ENCODE measurements at regions not wholly inside any gene's neighbourhood (a gene's known extent, or its start where the extent isn't known, plus 50 kb on each side); places are given as distances from the start of the nearest gene placed in this dataset.
A peak's percentile ranks its signal among the peaks of the same experiment; 100 is the strongest.
"Not testable (repeated sequence)": the region's sequence is repeated elsewhere in the genome, so short reads cannot be mapped to it uniquely, and the experiment has no call there.

DNA sequence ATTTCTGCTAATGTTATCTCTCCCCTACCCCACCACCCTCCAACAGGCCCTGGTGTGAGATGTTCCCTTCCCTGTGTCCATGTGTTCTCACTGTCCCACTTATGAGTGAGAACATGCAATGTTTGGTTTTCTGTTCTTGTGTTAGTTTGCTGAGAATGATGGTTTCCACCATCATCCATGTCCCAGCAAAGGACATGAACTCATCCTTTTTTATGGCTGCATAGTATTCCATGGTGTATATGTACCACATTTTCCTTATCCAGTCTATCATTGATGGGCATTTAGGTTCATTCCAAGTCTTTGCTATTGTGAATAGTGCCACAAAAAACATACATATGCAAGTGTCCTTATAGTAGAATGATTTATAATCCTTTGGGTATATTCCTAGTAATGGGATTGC is 104.5 kb downstream of the ZNF33B start:
- DNase-seq: not testable (repeated sequence)

DNA sequence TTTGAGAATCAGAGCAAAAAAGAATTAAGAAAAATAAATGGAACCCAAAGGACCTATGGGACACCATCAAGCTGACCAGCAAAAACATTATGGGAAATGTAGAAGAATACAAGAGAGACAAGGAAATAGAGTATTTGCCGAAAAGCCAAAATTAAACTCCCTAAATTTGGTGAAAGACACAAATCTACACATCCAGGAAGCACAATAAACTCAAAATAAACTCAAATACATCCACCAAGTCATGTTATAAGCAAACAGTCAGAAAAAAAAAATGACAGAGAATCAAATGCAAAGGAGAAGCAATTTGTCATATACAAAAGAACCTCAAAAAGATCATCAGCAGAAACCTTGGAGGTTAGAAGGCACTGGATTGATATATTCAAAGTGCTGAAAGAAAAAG is 105.4 kb downstream of the ZNF33B start:
- no peak for DNase-seq

DNA sequence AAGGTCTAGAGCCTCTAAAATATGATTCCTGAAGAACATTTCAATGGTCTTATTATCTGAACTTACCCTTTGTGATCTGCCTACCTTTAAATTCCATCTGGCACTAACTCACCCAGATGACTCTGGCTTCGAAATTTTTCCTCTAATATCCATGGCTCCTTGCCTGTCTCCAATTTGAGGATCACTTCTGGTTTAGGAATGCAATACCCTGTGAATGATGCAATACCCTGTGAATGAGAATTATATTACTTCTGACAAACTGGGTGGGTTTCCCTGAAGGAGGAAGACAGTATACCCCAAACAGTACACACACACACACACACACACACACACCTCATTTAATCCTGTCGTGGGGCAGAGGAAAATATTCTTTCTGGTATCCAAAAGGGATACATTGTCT is 115.3 kb downstream of the ZNF33B start:
- no peak for DNase-seq

DNA sequence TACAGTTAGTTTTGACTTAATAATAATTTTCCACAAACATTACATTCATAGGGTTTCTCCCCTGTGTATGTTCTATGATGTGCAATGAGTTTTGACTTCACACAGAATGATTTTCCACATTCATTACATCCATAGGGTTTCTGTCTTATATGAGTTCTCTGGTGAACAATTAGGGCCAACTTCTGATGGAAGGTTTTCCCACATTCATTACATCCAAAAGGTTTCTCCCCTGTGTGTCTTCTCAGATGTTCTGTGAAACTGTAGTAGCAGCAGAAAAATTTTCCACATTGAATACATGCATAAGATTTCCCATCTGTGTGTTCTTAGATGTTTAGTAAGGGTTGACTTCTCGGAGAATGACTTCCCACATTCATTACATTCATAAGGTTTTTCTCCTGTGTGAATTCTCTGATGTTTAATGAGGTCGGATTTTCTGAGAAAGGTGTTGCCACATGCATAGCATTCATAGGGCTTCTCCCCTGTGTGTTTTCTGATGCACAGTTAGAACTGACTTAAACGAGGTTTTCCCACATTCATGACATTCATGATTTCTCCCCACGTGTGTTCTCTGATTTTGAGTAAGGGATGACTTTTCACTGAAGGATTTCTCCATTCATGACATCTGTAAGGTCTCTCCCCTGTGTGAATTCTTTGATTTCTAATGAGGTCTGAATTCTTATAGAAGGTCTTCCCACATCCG is 118.5 kb downstream of the ZNF33B start:
- DNase-seq: no peak

DNA sequence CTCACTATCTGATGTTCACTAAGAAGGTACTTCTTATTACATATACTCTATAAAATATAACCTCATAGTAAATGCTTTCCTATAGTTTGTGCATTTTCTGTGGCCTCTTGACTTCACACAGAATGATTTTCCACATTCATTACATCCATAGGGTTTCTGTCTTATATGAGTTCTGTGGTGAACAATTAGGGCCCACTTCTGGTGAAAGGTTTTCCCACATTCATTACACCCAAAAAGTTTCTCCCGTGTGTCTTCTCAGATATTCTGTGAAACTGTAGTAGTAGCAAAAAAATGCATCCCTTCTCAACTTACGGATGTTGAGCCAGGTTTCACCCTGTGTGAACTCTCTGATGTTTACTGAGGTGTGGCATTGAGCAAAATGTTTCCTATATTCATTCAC is 119.3 kb downstream of the ZNF33B start:
- DNase-seq: no peak

DNA sequence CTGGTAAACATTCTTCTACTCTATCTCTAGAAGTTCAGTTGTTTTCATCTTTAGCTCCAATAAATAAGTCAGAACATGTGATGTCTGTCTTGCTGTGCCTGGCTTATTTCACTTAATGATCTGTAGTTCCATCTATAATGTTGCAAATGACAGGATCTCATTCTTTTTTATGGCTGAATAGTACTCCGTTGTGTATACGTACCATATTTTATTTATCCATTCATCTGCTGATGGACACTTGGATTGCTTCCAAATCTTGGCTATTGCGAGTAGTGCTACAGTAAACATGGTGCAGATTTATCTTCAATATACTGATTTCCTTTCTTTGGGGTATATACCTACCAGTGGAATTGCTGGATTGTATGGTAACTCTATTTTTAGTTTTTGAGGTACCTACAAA is 124.4 kb downstream of the ZNF33B start:
- DNase-seq: no peak

DNA sequence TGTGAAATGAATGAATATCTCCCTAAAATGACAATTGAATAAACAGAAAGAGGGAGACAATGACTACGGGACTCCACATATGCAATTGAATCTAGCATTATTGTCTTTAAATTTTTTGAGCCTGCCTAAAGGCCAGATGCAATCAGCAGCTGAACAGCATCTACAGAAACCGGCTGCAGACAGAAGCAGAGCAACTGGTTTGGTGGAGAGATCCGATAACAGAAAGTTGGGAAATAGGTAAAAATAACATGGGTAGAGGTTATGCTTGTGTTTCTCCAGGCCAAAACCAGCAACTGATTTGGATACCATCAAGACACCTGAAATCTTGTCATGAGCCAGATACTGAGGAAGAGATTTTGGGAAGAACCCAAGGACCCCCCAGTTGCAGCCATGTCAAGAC is 146.6 kb downstream of the ZNF33B start:
- no peak for DNase-seq

DNA sequence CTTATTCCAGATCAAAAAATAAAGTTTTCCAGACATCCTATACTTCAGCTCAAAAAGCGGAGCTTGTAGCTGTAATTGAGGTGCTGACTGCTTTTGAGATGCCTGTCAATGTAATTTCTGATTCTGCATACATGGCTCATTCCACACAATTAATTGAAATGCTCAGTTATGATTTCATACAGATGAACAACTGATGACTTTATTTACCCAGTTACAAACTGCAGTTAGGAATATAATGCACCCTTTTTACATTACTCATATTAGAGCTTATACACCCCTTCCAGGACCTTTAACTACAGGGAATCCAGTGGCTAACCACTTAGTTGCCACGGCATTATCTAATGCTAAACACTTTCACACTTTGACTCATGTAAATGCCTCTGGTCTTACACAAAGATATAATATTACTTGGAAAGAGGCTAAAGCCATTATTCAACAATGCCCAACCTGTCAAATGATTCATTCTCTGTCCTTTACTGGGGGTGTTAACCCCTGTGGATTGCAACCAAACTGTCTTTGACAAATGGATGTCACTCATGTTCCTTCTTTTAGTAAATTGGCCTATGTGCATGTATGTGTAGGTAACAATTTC is 147.3 kb downstream of the ZNF33B start:
- DNase-seq: no peak

DNA sequence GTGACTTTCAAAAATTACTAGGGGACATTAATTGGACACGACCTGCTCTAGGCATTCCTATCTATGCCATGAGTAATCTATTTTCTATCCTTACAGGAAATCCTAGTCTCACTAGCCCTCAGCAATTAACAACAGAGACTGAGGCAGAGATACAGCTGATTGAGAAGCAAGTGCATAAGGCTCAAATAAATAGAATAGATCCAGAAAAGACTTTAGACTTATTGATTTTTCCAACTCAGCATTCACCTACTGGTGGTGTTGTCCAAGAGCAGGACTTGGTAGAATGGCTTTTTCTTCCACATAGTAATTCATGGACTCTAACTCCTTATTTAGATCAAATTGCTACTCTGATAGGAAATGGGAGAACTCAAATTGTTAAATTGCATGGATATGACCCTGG is 148.0 kb downstream of the ZNF33B start:
- DNase-seq: no peak

DNA sequence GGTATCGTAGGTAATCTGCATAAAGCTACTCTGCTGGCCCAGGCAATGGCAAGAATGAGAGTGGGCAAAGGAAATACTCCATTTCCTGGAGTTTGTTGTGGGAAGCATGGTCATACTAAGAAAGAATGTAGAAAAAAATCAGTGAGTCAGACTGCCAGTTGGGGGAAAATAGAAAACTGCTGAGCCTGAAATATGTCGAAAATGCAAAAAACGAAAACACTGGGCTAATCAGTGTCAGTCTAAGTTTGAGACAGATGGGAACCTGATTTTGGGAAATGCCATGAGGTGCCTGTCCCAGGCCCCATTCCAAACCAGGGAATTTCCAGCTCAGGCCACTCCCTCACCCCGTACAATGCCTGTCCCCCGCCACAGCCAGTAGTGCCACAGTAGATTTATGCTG is 150.0 kb downstream of the ZNF33B start:
- DNase-seq: no peak

DNA sequence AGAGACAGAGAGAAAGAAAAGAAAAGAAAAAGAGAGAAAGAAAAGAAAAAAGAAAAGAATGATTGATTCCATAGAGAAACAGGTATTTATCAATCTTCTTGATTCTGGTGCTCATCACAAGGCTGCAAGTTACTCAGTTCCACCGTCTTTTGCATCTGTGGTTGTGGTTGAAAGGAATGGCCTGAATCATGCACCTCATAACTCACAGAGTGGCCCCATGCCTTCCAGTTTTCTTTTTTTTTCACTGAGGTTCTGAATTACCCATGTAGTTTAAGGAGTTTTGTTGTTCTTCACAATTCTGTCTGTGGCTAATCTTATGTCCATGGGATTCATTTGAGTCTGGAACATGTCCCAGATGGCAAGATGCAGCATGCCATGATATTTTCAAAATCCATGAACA is 156.0 kb downstream of the ZNF33B start:
- no peak for DNase-seq

DNA sequence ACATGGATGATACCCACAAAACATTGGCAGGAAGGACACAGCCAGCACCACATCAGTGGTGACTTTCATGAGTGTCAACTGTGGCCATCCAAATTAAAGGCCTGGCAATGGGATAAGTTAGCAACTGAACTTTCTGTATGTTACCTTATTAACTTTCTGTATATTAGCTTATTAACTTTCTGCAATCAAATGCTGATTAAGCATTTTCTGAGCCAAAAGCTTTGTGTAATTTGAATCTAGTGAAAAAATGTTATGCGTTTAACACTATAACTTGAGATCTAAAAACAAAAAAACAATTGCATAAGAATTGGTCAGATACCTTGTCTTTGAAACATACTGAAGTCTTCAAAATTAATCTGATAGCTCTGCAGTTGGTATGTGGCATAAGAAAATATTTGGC is 159.3 kb downstream of the ZNF33B start:
- no peak for DNase-seq

DNA sequence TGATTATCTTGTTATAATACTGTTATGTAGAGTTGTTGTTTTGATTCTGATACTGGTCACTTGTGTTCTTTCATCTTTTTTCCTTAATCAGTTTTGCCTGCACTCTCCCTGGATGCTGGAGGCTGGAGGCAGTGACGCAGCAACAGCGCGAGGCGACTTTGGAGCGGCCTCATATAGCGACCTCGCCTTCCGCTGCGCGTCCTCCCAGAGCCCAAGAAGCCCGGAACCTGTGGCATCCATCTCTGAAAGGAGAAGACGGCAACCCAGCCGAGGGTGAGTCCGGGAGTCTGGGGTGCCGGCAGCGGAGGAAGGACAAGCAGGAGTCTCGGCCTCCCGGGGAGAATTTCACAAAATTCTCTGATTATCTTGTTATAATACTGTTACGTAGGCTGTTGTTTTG is 161.2 kb downstream of the ZNF33B start:
- DNase-seq: no peak

DNA sequence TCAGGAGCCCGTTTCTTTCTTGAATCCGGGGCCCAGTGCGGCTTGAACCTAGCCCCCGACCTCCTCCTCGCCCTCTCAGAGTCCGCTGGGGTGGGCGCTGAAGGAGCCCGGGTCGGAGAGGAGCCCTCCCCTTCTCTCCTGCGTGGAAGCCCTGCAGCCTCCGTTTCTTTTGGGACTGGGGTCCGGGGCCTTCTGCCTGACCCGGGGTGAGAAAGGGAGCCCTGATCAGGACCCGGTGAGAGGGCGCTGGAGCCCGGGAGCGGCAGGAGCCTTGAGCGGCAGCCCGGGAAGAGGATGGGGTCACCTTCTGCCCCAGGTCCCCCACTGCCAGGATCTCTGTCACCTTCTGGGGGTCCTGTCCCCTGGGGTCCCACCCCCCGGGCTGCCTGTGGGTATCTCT is 162.3 kb downstream of the ZNF33B start:
- DNase-seq: no peak

DNA sequence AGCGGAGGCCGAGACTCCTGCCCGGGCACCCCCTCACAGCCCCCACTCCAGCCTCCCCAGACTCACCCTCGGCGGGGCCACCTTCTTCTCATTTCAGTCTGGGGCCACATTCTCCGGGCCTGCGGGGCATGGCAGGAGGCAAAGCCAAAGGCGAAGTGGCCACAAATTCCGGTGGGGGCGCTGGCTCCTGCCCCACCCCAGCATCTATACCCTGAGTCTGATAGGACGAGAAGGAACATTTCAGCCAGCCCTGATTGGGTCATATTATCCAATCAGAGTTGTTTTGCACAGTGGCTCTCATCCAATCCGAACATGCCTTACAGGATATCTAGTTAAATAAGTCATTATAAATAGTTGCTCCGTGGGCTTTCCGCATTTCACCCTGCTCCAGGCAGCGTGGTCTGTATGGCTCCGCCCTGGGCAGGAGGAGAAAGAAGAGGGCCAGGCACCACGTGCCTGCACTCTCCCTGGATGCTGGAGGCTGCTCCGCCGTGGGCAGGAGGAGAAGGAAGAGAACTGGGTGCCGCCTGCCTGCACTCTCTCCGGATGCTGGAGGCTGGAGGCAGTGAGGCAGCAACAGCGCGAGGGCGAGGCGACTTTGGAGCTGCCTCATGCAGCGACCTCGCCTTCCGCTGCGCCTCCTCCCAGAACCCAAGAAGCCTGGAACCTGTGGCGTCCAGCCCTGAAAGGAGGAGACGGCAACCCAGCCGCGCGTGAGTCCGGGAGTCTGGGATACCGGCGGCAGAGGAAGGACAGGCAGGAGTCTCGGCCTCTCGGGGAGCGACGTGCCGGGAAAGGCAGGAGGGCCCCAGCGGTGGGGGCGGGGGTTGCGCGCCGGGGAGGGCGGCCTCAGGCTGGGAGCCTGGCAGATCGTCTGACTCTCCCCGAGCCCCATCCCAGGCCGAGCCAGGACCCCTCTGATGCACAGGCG is 162.9 kb downstream of the ZNF33B start:
- peak in 1 of 2 donors; percentile 14 for DNase-seq

DNA sequence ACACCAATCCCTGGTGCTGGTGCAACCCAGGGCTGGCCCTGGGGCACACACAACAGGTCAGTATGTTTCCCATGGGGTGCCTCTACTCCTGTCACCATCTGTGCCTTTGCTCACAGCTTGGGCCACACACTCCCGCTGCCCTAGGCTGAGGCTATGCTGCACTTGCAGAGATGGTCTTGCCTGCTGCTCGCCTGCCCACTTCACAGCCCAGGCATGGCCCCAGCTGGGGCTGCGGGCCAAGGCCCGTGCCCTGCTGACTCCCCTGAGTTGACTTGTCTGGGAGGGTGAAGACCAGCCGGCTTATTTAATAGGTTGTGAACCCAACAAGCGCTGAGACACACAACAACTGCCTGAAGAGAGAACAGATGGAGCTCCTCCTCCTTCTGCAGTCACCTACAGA is 184.1 kb downstream of the ZNF33B start:
- no peak for DNase-seq

DNA sequence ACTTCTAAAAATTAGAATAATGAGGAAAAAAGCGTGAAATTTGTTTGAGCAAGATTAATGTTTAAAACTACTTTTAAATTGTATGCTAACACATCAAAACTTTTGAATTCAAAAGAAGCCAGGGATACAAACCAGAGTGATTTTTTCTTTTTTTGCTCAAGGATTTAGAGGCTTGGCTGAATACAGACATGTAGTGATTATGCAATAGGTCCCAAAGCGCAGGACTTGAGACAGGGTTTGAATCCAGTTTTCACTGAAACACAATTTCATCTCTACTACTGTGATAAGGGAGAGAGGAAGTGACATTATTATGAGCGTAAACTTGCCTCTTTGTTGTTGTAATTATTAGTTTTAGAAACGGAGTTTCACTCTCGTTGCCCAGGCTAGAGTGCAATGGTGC is 207.3 kb downstream of the ZNF33B start:
- no peak for DNase-seq

DNA sequence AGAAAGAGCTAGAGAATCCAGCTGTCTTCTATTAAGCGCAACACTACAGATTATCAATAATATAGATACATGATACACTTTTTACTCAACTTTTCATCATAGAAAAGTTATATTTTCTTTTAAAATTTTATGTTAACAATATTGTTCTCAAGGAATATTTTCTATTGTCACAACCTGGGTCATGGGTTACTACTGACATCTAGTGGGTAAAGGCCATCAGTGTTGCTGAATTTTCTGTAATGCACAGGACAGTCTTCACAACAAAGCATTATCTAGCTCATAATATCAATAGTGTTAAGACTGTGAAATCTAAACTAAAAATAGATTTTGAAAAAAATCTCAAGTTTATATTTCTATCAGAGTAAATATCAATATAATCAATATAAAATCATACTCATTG is 209.8 kb downstream of the ZNF33B start:
- no peak for DNase-seq

DNA sequence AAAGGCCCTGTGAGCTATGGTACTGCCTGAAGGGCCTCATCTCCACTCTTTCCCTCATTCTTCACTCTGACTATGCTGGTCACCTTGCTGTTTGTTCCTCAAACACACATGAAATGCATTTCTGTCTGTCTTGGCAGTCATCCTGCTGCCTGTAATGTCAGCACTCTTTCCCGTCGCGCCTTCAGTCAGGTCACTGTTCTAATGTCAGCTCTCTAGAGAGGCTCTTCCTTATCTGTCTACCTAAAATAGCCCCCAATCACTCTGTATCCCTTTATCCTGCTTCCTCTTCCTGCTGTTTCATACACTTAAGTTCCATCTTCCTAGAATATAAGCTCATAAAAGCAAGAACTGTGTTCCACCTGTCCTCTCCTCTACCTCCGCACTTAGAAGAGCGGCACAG is 215.5 kb downstream of the ZNF33B start:
- DNase-seq: no peak

DNA sequence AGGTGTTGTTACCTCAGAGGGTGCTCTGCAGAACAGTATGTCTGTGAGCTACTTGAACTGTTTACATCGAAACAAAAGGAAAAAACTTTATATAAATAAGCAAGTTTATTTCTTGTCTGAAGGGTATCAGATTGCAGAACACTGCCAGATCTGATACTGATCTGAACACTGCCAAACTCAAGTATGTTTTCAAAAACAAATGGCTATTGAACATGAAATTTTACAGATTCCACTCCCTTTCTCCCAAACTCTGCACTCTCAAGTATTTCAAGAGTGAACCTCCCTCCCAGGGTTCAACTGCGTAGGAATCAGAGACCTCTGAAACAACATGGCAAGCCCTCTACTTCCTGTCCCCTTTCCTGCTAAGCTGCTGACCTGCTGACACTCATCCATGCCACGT is 216.6 kb downstream of the ZNF33B start:
- DNase-seq: no peak

DNA sequence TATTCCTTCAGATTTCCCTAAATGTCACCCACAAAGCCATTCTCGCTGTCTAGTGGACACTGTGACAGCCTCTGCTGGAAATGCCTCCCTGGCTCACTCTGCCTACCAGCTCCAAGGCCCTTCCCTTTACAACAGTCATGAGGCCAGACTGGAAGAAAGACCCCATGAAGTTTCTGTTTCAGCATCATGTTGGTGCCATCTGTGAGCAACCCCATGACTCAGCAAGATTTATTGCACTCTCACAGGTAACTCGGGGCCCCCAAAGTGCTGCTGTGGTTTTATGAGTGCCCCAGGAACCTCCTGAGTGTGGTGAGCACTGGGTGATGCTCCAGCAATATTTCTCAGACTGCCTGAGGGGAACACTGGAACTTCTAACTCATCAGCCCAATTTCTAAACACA is 218.6 kb downstream of the ZNF33B start:
- DNase-seq: no peak

DNA sequence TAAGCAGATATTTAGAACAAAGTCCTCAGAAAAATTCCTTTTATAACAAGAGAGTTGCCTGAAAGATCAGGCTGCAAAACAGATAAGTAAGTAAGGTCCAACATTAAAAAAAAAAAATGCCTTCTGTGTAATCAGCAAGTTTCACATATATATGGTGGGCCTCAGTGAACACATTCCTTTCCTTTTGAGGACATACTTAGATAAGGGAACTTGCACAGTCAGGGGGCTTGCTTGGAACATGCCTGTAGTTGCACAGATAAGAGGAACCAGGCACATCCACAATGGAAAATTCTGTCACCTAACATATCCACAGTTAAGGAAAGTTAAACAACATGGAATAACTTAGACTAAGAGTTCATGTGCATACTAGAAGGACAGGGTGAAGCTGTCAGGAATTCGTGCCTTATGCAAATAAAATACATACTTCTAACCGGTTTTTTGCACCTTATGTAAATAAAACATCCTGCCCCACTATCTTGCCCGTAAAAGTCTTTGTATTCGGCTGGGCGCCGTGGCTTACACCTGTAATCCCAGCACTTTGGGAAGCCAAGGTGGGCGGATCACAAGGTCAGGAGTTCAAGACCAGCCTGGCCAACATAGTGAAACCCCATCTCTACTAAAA is 257.3 kb downstream of the ZNF33B start:
- DNase-seq: no peak

DNA sequence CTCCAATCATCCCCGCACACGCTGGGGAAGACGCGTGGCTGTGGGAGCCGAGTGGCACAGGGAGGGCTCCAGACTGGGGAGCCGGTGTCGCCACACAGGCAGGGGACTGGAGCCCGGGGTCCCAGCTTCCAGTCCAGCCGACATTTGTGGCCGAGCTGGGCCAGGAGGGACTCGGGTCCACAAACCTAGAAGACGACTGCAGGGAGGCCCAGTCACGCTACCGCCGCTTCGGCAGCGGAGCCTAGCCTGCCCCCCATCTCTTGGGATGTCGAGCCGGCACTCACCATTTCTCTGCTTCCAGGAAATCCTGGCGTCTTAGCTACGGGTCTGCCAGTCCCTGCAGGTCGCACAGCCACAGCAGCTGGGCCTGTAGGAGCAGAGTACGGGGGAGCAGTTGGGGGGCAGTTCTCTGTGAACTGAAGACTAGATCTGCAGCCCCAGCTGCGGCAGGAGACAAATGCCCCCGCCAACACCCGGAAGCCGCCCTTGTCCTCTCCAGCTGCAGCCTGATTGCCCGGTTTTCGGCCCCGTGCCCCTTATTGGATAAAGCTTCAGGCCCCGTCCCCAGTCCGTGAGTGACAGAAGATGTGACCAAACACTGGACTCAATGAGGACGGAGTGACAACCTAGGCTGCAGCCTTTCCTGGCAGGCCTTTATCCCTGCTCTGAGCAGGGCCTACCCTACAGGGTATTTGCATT is 270.7 kb downstream of the ZNF33B start:
- peak in 1 of 2 donors; percentile 20 for DNase-seq
